BE2C (cell line): ENCODE measurements at regions not wholly inside any gene's neighbourhood (a gene's known extent, or its start where the extent isn't known, plus 50 kb on each side); places are given as distances from the start of the nearest gene placed in this dataset.

ENCODE experiments used
- DNase-seq: peaks from one replicate; pipeline ENCODE4 v3.0.0-alpha.2; 2020
- H3K27me3 ChIP-seq: fragments of 250-450 bp; sonication (Bioruptor Pico); 2 replicates; pipeline ENCODE4 v1.5.1; 2020; ENCODE audit warnings: mild to moderate bottlenecking
- H3K36me3 ChIP-seq: fragments of 250-450 bp; sonication (Bioruptor Pico); 2 replicates; pipeline ENCODE4 v1.5.1; 2020; ENCODE audit warnings: mild to moderate bottlenecking
- H3K4me1 ChIP-seq: fragments of 250-450 bp; sonication (Bioruptor Pico); 2 replicates; pipeline ENCODE4 v1.5.1; 2020
- H3K4me3 ChIP-seq: 2 replicates; pipeline ENCODE4 v1.5.1; 2011; ENCODE audit warnings: low read depth, low read length
- H3K9me3 ChIP-seq: fragments of 250-450 bp; sonication (Bioruptor Pico); 2 replicates; pipeline ENCODE4 v1.5.1; 2020
- TF ChIP-seq, protein P1 (sequence below): IDR thresholded peaks from 2 replicates; pipeline ENCODE4 v1.5.1; 2012; ENCODE audit warnings: mild to moderate bottlenecking, low read depth, low read length

DNA sequence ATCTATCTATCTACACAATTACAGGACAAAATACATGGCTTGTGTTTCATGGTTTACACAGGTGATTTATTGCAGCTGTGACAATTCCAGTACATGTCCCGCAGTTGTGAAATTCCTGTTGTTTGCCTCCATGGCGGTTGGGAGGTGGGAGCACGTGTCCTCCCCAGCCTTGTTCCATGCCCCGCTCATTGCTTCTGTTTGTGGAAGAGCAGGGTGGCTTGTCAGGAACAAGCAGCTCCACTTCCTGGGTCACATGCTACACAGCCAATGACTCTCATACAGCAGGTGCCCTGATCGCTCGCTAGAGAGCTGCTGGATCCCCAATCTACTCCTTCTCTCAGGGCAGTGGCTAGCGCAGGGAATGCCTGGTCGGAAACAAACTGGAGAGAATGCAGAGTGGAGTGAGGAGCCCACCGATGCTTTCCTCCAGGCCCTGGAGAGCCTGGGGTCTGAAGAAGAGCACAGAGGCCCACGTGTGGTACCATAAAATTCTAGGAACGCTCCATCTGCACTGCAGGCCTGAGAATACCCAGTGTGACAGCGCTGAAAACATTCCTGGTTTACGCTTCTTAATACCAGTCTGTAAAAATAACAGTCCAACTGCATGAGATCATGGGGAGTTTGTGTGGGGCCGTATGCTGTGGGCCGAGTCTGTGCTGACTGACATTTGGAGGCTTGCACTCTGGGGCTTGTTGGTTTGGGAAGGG lies 270.6 kb upstream of the RGMA start:
- no peak for DNase-seq
- H3K27me3 ChIP-seq = no peaks in the 10 kb centered on the region
- TF ChIP-seq, protein P1, sequence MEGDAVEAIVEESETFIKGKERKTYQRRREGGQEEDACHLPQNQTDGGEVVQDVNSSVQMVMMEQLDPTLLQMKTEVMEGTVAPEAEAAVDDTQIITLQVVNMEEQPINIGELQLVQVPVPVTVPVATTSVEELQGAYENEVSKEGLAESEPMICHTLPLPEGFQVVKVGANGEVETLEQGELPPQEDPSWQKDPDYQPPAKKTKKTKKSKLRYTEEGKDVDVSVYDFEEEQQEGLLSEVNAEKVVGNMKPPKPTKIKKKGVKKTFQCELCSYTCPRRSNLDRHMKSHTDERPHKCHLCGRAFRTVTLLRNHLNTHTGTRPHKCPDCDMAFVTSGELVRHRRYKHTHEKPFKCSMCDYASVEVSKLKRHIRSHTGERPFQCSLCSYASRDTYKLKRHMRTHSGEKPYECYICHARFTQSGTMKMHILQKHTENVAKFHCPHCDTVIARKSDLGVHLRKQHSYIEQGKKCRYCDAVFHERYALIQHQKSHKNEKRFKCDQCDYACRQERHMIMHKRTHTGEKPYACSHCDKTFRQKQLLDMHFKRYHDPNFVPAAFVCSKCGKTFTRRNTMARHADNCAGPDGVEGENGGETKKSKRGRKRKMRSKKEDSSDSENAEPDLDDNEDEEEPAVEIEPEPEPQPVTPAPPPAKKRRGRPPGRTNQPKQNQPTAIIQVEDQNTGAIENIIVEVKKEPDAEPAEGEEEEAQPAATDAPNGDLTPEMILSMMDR = no peak
- no peaks in the 10 kb centered on the region for H3K9me3 ChIP-seq
- no peak overlapping the region for H3K4me3 ChIP-seq
- H3K36me3 ChIP-seq = no peaks in the 10 kb centered on the region
- no peaks in the 10 kb centered on the region for H3K4me1 ChIP-seq

DNA sequence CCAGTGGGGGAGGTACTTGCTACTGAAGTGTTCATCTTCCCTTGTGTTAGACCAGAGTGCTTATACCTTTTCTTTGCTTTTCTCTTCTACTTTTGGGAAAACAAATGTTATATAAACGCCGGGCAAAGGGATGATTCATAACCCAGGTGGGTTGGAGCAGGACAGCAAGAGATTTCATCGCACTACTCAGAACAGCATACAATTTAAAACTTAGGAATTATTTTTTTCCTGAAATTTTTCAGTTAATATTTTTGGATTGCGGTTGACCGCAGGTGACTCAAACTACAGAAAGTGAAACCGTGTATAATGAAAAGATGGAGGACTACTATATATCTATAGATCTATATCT lies 270.0 kb upstream of the RGMA start:
- Histone ChIP-seq H3K27me3 (no peaks in the 10 kb centered on the region), H3K9me3 (no peaks in the 10 kb centered on the region), H3K4me3 (no peak overlapping the region), H3K4me1 (no peaks in the 10 kb centered on the region), H3K36me3 (no peaks in the 10 kb centered on the region)
- DNase-seq = no peak
- TF ChIP-seq, protein P1 = no peak

DNA sequence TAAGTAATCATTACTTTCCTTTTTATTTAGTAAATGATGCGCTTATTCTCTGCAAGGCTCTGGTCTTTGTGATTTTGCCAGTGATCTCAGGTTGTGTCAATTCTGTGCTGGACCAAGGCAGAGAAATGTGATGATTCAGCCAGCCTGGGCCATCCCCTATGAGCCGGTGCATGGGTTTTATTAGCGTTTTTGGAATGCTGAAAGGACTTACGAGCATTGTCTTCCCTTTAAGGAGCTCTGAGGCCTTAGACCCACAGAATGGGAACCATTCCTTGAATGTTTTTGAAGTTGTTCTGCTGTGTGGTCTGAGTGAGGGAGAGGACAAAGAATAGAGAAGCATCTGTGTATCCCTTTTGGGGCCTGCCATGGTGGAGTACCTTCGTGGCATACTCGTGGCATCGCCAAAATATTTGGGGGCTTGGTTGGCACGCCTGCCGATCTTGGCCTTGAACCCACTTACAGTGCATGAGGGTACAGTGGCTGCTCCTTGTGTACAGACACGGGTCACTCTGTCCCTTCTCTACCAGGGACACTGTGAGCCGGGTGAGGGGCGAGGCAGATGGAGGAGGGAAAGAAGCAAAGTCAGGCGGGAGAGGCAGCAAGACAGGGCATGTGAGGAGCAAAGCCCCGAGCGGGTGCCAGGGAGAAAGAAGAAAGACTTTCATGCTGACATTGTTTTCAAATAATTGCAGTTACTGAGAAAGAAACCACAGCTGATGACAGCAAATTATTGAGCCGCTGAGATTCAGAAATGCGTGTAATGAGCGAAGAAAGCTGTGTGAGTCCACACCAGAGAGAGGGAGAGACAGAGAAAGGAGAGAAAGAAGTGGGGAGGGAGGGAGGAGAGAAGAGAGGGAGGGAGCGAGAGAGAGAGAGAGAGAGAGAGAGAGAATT lies 269.4 kb upstream of the RGMA start:
- no peaks in the 10 kb centered on the region for H3K27me3 ChIP-seq
- H3K36me3 ChIP-seq = no peaks in the 10 kb centered on the region
- H3K9me3 ChIP-seq = no peaks in the 10 kb centered on the region
- no peak overlapping the region for H3K4me3 ChIP-seq
- TF ChIP-seq, protein P1 = no peak
- DNase-seq = no peak
- no peaks in the 10 kb centered on the region for H3K4me1 ChIP-seq

DNA sequence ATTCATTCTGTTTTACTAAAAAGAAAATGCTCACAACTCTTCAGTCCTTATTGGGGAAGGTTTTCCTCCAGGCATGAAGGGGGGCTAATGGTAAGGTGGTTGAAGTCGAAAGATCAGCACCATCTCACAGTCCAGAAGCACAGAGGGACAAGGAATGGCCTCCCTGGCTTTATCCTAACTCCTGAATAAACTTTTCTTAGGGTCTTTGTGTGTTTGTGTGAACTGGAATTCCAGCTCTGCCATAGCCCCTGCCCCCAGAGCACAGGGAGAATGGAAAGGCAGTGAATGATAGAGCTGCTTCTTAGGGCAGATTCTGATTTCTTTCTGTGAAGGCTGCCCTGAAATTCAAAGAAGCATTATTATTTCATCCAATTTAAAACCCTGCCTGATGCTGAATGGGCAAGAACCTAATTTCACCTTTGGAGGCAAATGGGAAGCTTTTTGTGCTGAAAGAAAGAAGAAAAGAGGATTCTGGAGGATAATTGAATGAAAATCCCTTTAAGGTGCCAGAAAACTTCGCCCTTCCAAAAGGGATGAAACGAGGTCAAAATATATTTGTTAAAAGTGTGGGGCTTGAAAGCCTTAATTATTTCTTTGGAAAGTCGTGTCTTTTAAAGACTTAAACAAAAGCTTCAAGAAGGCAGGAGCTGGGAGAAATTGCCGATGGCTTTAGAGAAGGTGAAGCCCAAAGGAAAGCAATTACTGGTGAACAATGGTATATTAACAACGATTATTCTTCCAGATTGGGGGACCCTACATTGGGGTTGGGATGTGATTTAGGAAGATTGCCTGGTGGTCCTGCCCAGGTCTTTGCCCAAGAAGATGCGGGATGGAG lies 259.9 kb upstream of the RGMA start:
- TF ChIP-seq, protein P1 = no peak
- no peaks in the 10 kb centered on the region for H3K4me1 ChIP-seq
- no peaks in the 10 kb centered on the region for H3K36me3 ChIP-seq
- peaks cover 4% of the 10 kb centered on the region for H3K27me3 ChIP-seq
- DNase-seq = no peak
- H3K4me3 ChIP-seq = no peak overlapping the region
- no peaks in the 10 kb centered on the region for H3K9me3 ChIP-seq

DNA sequence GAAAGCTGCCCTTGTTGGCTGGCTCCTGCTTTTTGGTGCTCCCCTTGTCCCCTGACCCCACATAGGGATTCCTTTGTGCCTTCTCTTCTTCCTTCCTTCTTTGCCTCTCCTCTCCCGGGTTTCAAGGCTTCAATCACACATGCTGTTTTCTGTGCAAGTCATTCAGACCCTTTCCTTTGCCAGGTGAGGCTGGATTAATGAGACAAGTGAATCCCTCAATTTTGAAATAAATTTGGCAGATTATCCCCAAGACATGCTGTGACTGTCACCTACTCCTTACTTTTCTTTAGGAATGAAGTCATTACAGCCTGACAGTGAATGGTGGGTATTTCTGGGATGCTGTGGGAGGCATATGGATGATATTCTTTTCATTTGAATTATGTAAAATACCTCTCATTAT lies 259.0 kb upstream of the RGMA start:
- no peaks in the 10 kb centered on the region for H3K36me3 ChIP-seq
- no peak overlapping the region for H3K4me3 ChIP-seq
- peaks cover 4% of the 10 kb centered on the region for H3K27me3 ChIP-seq
- H3K9me3 ChIP-seq = no peaks in the 10 kb centered on the region
- H3K4me1 ChIP-seq = no peaks in the 10 kb centered on the region
- TF ChIP-seq, protein P1 = no peak
- DNase-seq = no peak
